ENCODE measurements at regions not wholly inside any gene's neighbourhood (a gene's known extent, or its start where the extent isn't known, plus 50 kb on each side); places are given as distances from the start of the nearest gene placed in this dataset.
"Not testable (repeated sequence)": the region's sequence is repeated elsewhere in the genome, so short reads cannot be mapped to it uniquely, and the experiment has no call there.

- not testable (repeated sequence) for DNase-seq
Observed at GRCh38 chrX:56164135-56164534, 68.0 kb upstream of the KLF8 start.
